HepG2 (cell line): ENCODE measurements at regions not wholly inside any gene's neighbourhood (a gene's known extent, or its start where the extent isn't known, plus 50 kb on each side); places are given as distances from the start of the nearest gene placed in this dataset.

Experiments used
- FOXJ3 ChIP-seq: sonication (generic); formaldehyde crosslinking; IDR thresholded peaks from 2 replicates; pipeline ENCODE4 v1.4.0; 2020; ENCODE audit warnings: missing genetic modification reagents, mild to moderate bottlenecking, borderline replicate concordance
- HMGXB4 ChIP-seq, 2 experiments: sonication (generic) in 1 of 2; formaldehyde crosslinking in 1 of 2; IDR thresholded peaks; 2 replicates each; pipeline versions ENCODE4 v1.4.0 to v1.6.1; 2018 to 2020; ENCODE audit warnings: missing genetic modification reagents in 2 of 2, borderline replicate concordance in 1 of 2, low read depth in 1 of 2, mild to moderate bottlenecking in 1 of 2, missing biosample characterization in 1 of 2
- IRF2 ChIP-seq: IDR thresholded peaks from 2 replicates; pipeline ENCODE4 v1.6.1; 2018; ENCODE audit warnings: missing genetic modification reagents, missing compliant biosample characterization
- JUN ChIP-seq: sonication (generic); formaldehyde crosslinking; IDR thresholded peaks from 2 replicates; pipeline ENCODE4 v1.4.0; 2020; ENCODE audit warnings: mild to moderate bottlenecking, missing genetic modification reagents
- MIXL1 ChIP-seq: IDR thresholded peaks from 2 replicates; pipeline ENCODE4 v1.6.1; 2016
- PHF5A ChIP-seq: IDR thresholded peaks from one replicate; pipeline ENCODE4 v1.6.1; 2018; ENCODE audit warnings: low read depth, missing genetic modification reagents; ENCODE audit not compliant: unreplicated experiment
- PRDM10 ChIP-seq: sonication (generic); formaldehyde crosslinking; IDR thresholded peaks from 2 replicates; pipeline ENCODE4 v1.4.0; 2020; ENCODE audit warnings: low read depth, missing genetic modification reagents
- PTBP1 ChIP-seq: fragments of 200-400 bp; formaldehyde crosslinking; IDR thresholded peaks from 2 replicates; pipeline ENCODE4 v1.6.1; 2018; ENCODE audit warnings: low read length, low read depth; ENCODE audit not compliant: poor library complexity, severe bottlenecking
- STAG1 ChIP-seq: sonication (generic); formaldehyde crosslinking; IDR thresholded peaks from 2 replicates; pipeline ENCODE4 v1.4.0; 2020; ENCODE audit warnings: missing genetic modification reagents
- USF2 ChIP-seq, 2 experiments: sonication (generic) in 1 of 2; formaldehyde crosslinking in 1 of 2; IDR thresholded peaks; 2 replicates each; pipeline versions ENCODE4 v1.5.1 to v1.6.1; 2011 to 2020; ENCODE audit warnings: borderline replicate concordance in 1 of 2, low read depth in 1 of 2, low read length in 1 of 2, mild to moderate bottlenecking in 1 of 2, missing genetic modification reagents in 1 of 2, moderate library complexity in 1 of 2
- ZBTB44 ChIP-seq: sonication (generic); formaldehyde crosslinking; IDR thresholded peaks from 2 replicates; pipeline ENCODE4 v1.4.0; 2020; ENCODE audit warnings: missing genetic modification reagents
- ZFX ChIP-seq: sonication (generic); formaldehyde crosslinking; IDR thresholded peaks from 2 replicates; pipeline ENCODE4 v1.4.0; 2020; ENCODE audit warnings: mild to moderate bottlenecking, low read depth, missing genetic modification reagents, moderate library complexity
- ZNF317 ChIP-seq: sonication (generic); formaldehyde crosslinking; IDR thresholded peaks from 2 replicates; pipeline ENCODE4 v1.5.0; 2020; ENCODE audit warnings: mild to moderate bottlenecking, missing genetic modification reagents
- ZNF780A ChIP-seq: sonication (generic); formaldehyde crosslinking; IDR thresholded peaks from 2 replicates; pipeline ENCODE4 v1.8.0; 2022; ENCODE audit warnings: mild to moderate bottlenecking, missing genetic modification reagents, moderate library complexity

- TF ChIP-seq HMGXB4 (CRISPR knock-in tag; IDR thresholded peaks at IDR 0.05; ENCODE audit: borderline replicate concordance in 1 of 2, low read depth in 1 of 2), result no peak
- no peak for TF ChIP-seq MIXL1 (CRISPR knock-in tag)
- TF ChIP-seq STAG1 (CRISPR knock-in tag), result no peak
- TF ChIP-seq FOXJ3 (CRISPR knock-in tag), result no peak
- no peak for TF ChIP-seq ZNF780A (CRISPR knock-in tag)
- no peak for TF ChIP-seq PRDM10 (CRISPR knock-in tag)
- no peak for TF ChIP-seq IRF2 (CRISPR knock-in tag)
- TF ChIP-seq ZNF317 (CRISPR knock-in tag), result no peak
- no peak for TF ChIP-seq JUN
- no peak for TF ChIP-seq PTBP1
- no peak for TF ChIP-seq USF2 (IDR thresholded peaks at IDR 0.05; ENCODE audit: low read depth, low read length)
- no peak for TF ChIP-seq USF2 (CRISPR knock-in tag; IDR thresholded peaks at IDR 0.05; ENCODE audit: borderline replicate concordance)
- TF ChIP-seq ZBTB44 (CRISPR knock-in tag), result no peak
- no peak for TF ChIP-seq ZFX (CRISPR knock-in tag)
- no peak for TF ChIP-seq PHF5A (CRISPR knock-in tag)
Measured at GRCh38 chr15:20340931-20341661, 200.5 kb downstream of the GOLGA6L6 start.
